ENCODE measurements at regions not wholly inside any gene's neighbourhood (a gene's known extent, or its start where the extent isn't known, plus 50 kb on each side); places are given as distances from the start of the nearest gene placed in this dataset.
"Not testable (repeated sequence)": the region's sequence is repeated elsewhere in the genome, so short reads cannot be mapped to it uniquely, and the experiment has no call there.

DNA sequence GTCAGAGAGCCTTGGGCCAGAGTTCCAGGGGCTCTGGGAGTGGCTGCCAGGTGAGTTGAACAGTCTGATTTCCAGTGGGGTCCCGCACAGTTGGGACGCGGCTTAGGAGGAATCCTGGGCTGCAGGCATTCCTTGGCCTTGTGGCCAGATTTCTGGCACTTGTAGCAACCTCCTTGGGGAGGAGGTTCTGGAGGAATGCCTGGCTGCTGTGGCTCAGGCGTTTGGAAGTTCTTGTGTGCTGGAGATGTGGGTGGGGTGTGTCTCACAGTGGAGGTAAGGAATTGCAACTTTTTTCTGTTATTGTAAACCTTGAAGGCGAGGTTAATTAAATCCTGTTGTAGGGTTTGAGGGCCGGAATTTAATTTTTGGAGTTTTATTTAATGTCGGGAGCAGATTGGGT, 780.2 kb downstream of the ZNF385D start:
- H3K4me3 ChIP-seq (ENCODE audit: low read length); DNase-seq (ENCODE audit: low read depth, low spot score): not testable (repeated sequence)

DNA sequence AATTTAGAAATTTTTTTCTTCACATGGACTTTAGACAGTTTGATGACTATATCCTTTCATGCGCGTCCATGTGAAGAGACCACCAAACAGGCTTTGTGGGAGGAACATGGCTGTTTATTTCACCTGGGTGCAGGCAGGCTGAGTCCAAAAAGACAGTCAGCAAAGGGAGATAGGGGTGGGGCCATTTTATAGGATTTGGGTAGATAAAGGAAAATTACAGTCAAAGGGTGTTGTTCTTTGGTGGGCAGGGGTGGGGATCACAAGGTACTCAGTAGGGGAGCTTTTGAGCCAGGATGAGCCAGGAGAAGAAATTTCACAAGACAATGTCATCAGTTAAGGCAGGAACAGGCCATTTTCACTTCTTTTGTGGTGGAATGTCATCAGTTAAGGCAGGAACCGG, 781.5 kb upstream of the SGO1 start:
- DNase-seq (ENCODE audit: low read depth, low spot score); H3K4me3 ChIP-seq (ENCODE audit: low read length): not testable (repeated sequence)

- DNase-seq (ENCODE audit: low read depth, low spot score), result no peak
- H3K4me3 ChIP-seq (ENCODE audit: low read length), result no peak overlapping the region
These were observed 772.2 kb upstream of the SGO1 start for GRCh38 chr3:20958161-20958560.

DNA sequence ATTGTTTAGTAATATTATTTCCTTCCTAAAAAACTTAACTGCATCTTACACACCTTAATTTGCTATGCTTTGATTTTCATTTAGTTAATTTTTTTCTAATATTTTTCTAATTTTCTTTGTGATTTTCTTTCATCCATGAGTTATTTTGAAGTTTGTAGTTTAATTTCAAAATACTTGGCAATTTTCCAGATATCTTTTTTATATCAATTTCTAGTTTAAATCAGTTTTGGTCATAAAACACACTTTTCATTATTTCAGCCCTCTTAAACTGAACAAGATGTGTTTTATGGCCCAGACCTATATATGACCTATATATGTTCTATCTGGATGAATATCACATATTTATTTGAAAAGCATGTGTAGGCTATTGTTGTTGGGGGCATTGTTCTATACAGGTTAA, 759.9 kb upstream of the SGO1 start:
- H3K4me3 ChIP-seq (ENCODE audit: low read length), result no peak overlapping the region
- no peak for DNase-seq (ENCODE audit: low read depth, low spot score)

DNA sequence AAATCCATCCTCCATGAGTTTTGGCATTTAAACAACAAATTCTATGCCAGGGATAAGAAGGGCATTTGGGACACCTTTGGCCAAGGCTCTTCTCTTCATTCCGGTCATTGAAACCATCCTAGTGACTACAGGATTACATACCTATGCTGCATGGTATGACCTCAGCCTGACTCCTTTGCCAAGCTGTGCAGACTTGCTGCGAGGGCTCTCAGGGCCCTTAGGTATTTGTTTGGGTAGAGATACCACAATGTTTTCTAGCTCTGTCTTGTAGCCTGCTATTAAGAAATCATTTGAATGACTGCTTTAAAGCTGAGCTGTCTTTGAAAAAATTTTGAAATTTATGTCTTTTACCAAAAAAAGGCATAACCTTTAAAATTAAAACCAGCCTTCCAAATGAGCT, 749.8 kb upstream of the SGO1 start:
- no peak overlapping the region for H3K4me3 ChIP-seq (ENCODE audit: low read length)
- no peak for DNase-seq (ENCODE audit: low read depth, low spot score)

- H3K4me3 ChIP-seq (ENCODE audit: low read length), result no peak overlapping the region
- DNase-seq (ENCODE audit: low read depth, low spot score), result no peak
These were observed 745.8 kb upstream of the SGO1 start for GRCh38 chr3:20931834-20932233.

- DNase-seq (ENCODE audit: low read depth, low spot score), result peak; percentile 3
- H3K4me3 ChIP-seq (ENCODE audit: low read length), result no peak overlapping the region
These were observed 744.0 kb upstream of the SGO1 start for GRCh38 chr3:20930034-20930433.

GRCh38 chr3:20924646-20925385, 738.8 kb upstream of the SGO1 start:
- no peak overlapping the region for H3K4me3 ChIP-seq (ENCODE audit: low read length)
- DNase-seq (ENCODE audit: low read depth, low spot score), result no peak

- DNase-seq (ENCODE audit: low read depth, low spot score); H3K4me3 ChIP-seq (ENCODE audit: low read length): not testable (repeated sequence)
These were observed 735.1 kb upstream of the SGO1 start for GRCh38 chr3:20921112-20921511.

GRCh38 chr3:20916951-20917606, 731.1 kb upstream of the SGO1 start:
- DNase-seq (ENCODE audit: low read depth, low spot score), result no peak
- no peak overlapping the region for H3K4me3 ChIP-seq (ENCODE audit: low read length)

GRCh38 chr3:20914310-20914709, 728.3 kb upstream of the SGO1 start:
- H3K4me3 ChIP-seq (ENCODE audit: low read length), result no peak overlapping the region
- DNase-seq (ENCODE audit: low read depth, low spot score), result no peak

GRCh38 chr3:20912406-20912805, 726.4 kb upstream of the SGO1 start:
- no peak overlapping the region for H3K4me3 ChIP-seq (ENCODE audit: low read length)
- no peak for DNase-seq (ENCODE audit: low read depth, low spot score)

DNA sequence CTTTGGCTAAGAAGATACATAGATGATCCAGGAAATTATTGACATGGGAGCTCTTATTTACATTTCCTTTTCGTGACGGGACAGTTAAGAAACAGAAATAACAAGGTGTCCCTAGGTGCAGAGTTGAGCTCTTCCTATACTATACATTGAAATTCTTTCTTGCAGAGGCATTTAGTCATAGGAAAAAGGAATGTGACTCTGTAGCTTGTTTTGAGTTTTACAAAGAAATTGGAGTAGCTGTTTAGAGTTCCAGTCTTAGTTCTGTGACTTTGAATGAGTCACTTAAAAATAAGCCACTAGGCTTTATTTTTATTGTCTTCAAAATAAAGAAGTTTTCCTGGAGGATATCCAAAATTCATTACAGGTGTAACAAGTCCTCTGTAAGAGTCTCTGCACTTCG, 723.5 kb upstream of the SGO1 start:
- no peak for DNase-seq (ENCODE audit: low read depth, low spot score)
- no peak overlapping the region for H3K4me3 ChIP-seq (ENCODE audit: low read length)

DNA sequence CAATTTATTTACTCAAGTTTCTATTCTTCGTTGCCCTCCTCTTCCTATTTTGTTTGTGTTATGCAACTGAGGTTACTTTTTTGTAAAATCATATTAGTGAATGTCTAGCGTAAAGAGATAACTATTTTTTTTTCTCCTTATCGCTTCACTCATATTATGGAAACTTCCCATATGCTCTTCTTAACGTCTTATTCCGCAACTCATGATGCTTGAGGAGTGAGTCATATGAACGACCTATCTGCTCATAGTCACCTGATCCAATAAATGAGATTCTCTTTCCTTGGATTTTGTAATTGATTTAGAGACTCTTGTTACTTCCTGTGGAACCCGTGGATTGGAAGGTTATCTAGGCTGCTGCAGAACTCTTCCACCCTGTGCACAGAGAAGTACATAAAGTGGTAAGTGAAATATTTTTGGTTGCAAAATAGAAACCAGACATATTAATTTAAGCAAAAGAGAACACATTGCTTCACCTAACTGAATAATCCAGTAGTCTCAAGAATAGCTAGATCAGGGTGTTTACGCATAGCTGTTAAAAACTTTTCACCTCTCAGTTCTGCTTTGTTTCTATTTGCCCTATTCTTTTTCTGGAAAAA, 719.3 kb upstream of the SGO1 start:
- no peak overlapping the region for H3K4me3 ChIP-seq (ENCODE audit: low read length)
- DNase-seq (ENCODE audit: low read depth, low spot score), result no peak

GRCh38 chr3:20904671-20905070, 718.7 kb upstream of the SGO1 start:
- no peak for DNase-seq (ENCODE audit: low read depth, low spot score)
- H3K4me3 ChIP-seq (ENCODE audit: low read length), result no peak overlapping the region

DNA sequence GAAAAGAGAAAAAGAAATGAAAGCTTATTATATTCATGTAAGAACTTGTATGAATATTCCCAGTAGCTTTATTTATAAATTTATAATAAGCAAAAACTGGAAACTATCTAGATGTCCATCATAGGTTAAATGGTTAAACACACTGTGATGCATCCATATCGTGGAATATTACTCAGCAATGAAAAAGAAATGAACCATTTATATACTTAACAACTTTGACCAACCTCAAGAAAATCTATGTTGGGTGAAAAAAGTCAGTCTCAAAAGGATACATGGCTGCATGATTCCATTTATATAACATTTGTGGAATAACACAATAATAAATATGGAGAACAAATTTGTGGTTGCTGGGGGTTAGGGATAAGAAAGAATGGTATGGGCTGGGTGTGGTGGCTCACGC, 713.0 kb upstream of the SGO1 start:
- DNase-seq (ENCODE audit: low read depth, low spot score), result no peak
- H3K4me3 ChIP-seq (ENCODE audit: low read length), result no peak overlapping the region

GRCh38 chr3:20890111-20890519, 704.1 kb upstream of the SGO1 start:
- peak; percentile 54 for DNase-seq (ENCODE audit: low read depth, low spot score)
- H3K4me3 ChIP-seq (ENCODE audit: low read length), result no peak overlapping the region

- DNase-seq (ENCODE audit: low read depth, low spot score), result no peak
- no peak overlapping the region for H3K4me3 ChIP-seq (ENCODE audit: low read length)
These were observed 692.7 kb upstream of the SGO1 start for GRCh38 chr3:20878691-20879090.

- no peak overlapping the region for H3K4me3 ChIP-seq (ENCODE audit: low read length)
These were observed 687.2 kb upstream of the SGO1 start for GRCh38 chr3:20873235-20873634.

DNA sequence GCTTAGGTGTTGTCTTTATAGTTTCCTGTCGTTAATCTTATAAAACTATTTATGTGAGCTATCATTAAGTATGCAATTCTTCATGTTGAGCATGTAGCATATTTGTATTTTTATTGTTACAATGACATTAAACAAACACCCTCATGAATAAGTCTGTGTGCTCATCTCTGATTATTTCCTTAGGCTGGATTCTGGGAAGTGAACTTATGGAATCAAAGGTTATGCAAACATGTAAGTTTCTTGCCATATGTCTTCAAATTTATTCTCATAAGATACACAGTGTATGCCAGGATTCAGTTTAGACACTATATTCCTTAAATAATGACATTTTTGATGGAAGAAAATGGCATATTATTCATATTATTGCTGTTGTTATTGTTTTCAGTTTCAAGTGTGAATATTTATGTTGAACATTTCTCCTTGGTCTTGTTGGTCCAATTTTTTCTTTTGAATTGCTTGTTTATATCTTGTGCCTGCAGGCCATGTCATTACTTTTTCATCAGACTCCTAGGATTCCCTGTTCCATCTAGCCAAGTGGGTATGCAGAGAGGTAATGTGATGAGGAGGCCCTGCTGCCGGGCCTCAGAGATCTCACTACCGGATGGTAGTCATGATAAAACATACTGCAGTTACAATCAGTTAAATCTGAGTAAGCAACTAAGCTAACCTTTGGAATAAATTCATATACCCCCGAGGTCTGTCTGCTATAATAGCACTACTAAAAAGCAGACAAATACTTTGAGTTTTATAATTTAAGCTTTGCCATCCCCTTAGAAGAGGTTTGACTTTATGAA, 684.3 kb upstream of the SGO1 start:
- H3K4me3 ChIP-seq (ENCODE audit: low read length), result no peak overlapping the region
- no peak for DNase-seq (ENCODE audit: low read depth, low spot score)

More at GRCh38 chr3:20873235-20873634, 687.2 kb upstream of the SGO1 start:
- DNase-seq (ENCODE audit: low read depth, low spot score), result no peak
